ENCODE measurements at regions not wholly inside any gene's neighbourhood (a gene's known extent, or its start where the extent isn't known, plus 50 kb on each side); places are given as distances from the start of the nearest gene placed in this dataset.

- H3K9me3 ChIP-seq (ENCODE audit: control insufficient read depth in 4 of 4, low read length in 3 of 4), result no peaks in the 10 kb centered on the region
- H3K9ac ChIP-seq (ENCODE audit: low read depth in 1 of 2, low read length in 2 of 2), result no peak overlapping the region
- no peak overlapping the region for H3K4me3 ChIP-seq (ENCODE audit: low read depth in 1 of 3, low read length in 3 of 3)
- DNase-seq (ENCODE audit: low spot score), result no peak
- TF ChIP-seq FOXA2 (IDR thresholded peaks at IDR 0.05), result no peak
- TF ChIP-seq REST (IDR thresholded peaks at IDR 0.05), result no peak
- TF ChIP-seq RAD21 (IDR thresholded peaks at IDR 0.05), result no peak
- TF ChIP-seq ZBTB33 (IDR thresholded peaks at IDR 0.05), result no peak
- no peak for TF ChIP-seq HNF4A (conservative IDR thresholded peaks at IDR 0.05)
- no peak for TF ChIP-seq EGR1 (IDR thresholded peaks at IDR 0.05; ENCODE audit: low read depth in 2 of 2)
- TF ChIP-seq GABPA (IDR thresholded peaks at IDR 0.05 in 1 of 2, conservative IDR thresholded peaks at IDR 0.05 in 1 of 2), result no peak
- TF ChIP-seq ATF3 (IDR thresholded peaks at IDR 0.05), result no peak
- no peak for TF ChIP-seq JUND (IDR thresholded peaks at IDR 0.05)
- TF ChIP-seq TAF1 (conservative IDR thresholded peaks at IDR 0.05), result no peak
- no peak for TF ChIP-seq MAX (IDR thresholded peaks at IDR 0.05)
- TF ChIP-seq FOXA1 (IDR thresholded peaks at IDR 0.05), result no peak
- no peak for TF ChIP-seq SP1 (IDR thresholded peaks at IDR 0.05)
- TF ChIP-seq YY1 (IDR thresholded peaks at IDR 0.05), result no peak
- TF ChIP-seq CTCF (IDR thresholded peaks at IDR 0.05; ENCODE audit: low read depth, low read length, missing input control), result no peak
- no peak for TF ChIP-seq HNF4G (IDR thresholded peaks at IDR 0.05)
- WGBS, result 59% methylated on average over 2 of the region's 2 CpGs
- H3K27me3 ChIP-seq (ENCODE audit: control insufficient read depth in 4 of 4, insufficient read depth in 4 of 4, low read length in 3 of 4), result no peaks in the 10 kb centered on the region
- no peak overlapping the region for H3K27ac ChIP-seq (ENCODE audit: low read depth in 1 of 2, low read length in 2 of 2)
- no peaks in the 10 kb centered on the region for H3K36me3 ChIP-seq (ENCODE audit: control insufficient read depth in 4 of 4, insufficient read depth in 3 of 4, low read depth in 1 of 4, low read length in 3 of 4)
- H3K4me1 ChIP-seq (ENCODE audit: control insufficient read depth in 4 of 4, insufficient read depth in 4 of 4, low read length in 3 of 4), result no peaks in the 10 kb centered on the region
Observed at GRCh38 chr1:30009720-30010119, 713.7 kb downstream of the MATN1 start.
